Smooth muscle cell (in vitro differentiated cells): ENCODE measurements at regions not wholly inside any gene's neighbourhood (a gene's known extent, or its start where the extent isn't known, plus 50 kb on each side); places are given as distances from the start of the nearest gene placed in this dataset.
A peak's percentile ranks its signal among the peaks of the same experiment; 100 is the strongest.

ENCODE experiments used
- DNase-seq: peaks from one replicate; lab custom pipeline; 2025; ENCODE audit not compliant: unreplicated experiment; lab: John Stamatoyannopoulos, UW
- H2AFZ ChIP-seq: fragments of 200-600 bp; sonication (generic); 2 replicates; pipeline ENCODE4 v1.6.0; 2016; ENCODE audit warnings: antibody characterized with exemption, low read depth, mild to moderate bottlenecking
- H3F3A ChIP-seq: fragments of 200-600 bp; sonication (generic); 2 replicates; pipeline ENCODE4 v1.6.0; 2017; ENCODE audit warnings: antibody characterized with exemption, low read depth
- H3K27ac ChIP-seq: fragments of 200-600 bp; sonication (generic); 2 replicates; pipeline ENCODE4 v1.5.1; 2016; ENCODE audit warnings: low read depth, mild to moderate bottlenecking
- H3K27me3 ChIP-seq: fragments of 200-600 bp; sonication (generic); 2 replicates; pipeline ENCODE4 v1.6.1; 2016; ENCODE audit warnings: low read depth, mild to moderate bottlenecking
- H3K36me3 ChIP-seq: fragments of 200-600 bp; sonication (generic); 2 replicates; pipeline ENCODE4 v1.5.1; 2016; ENCODE audit warnings: low read depth
- H3K4me1 ChIP-seq: fragments of 200-600 bp; sonication (generic); 2 replicates; pipeline ENCODE4 v1.5.1; 2016; ENCODE audit warnings: low read depth
- H3K4me2 ChIP-seq: fragments of 200-600 bp; sonication (generic); 2 replicates; pipeline ENCODE4 v1.6.0; 2016; ENCODE audit warnings: mild to moderate bottlenecking
- H3K4me3 ChIP-seq: fragments of 200-600 bp; sonication (generic); 2 replicates; pipeline ENCODE4 v1.5.1; 2016; ENCODE audit warnings: mild to moderate bottlenecking
- H3K79me2 ChIP-seq: fragments of 200-600 bp; sonication (generic); 2 replicates; pipeline ENCODE4 v1.6.0; 2016; ENCODE audit warnings: low read depth, mild to moderate bottlenecking
- H3K9ac ChIP-seq: fragments of 200-600 bp; sonication (generic); 2 replicates; pipeline ENCODE4 v1.6.0; 2016; ENCODE audit warnings: low read depth
- H3K9me3 ChIP-seq: fragments of 200-600 bp; sonication (generic); replicated peaks from 2 replicates; pipeline ENCODE4 v1.5.1; 2016; ENCODE audit warnings: low read depth
- H4K20me1 ChIP-seq: fragments of 200-600 bp; sonication (generic); 2 replicates; pipeline ENCODE4 v1.6.0; 2016; ENCODE audit warnings: low read depth
- CTCF ChIP-seq: fragments of 200-600 bp; sonication (generic); IDR thresholded peaks from 2 replicates; pipeline ENCODE4 v1.5.1; 2017; ENCODE audit warnings: borderline replicate concordance, mild to moderate bottlenecking, antibody characterized with exemption; ENCODE audit not compliant: insufficient read depth, poor library complexity, severe bottlenecking
- WGBS: methylation state at CpG from one replicate; pipeline ENCODE4 v1.1.7; 2016; ENCODE audit warnings: low lambda C conversion rate; 5-methylcytosine and 5-hydroxymethylcytosine counted together

GRCh38 chr6:125508793-125509192 is 207.0 kb upstream of the HDDC2 start:
- no peak for DNase-seq
- H3K27ac ChIP-seq: no peak overlapping the region
- no peak overlapping the region for H3K4me3 ChIP-seq
- H2AFZ ChIP-seq: no peak overlapping the region
- H3K36me3 ChIP-seq: no peaks in the 10 kb centered on the region
- H3K4me1 ChIP-seq: no peaks in the 10 kb centered on the region
- TF ChIP-seq CTCF: no peak
- H3K79me2 ChIP-seq: no peaks in the 10 kb centered on the region
- H3F3A ChIP-seq: no peaks in the 10 kb centered on the region
- no peaks in the 10 kb centered on the region for H4K20me1 ChIP-seq
- 88% methylated on average over 1 of the region's 1 CpG for WGBS
- H3K9ac ChIP-seq: no peak overlapping the region
- no peak overlapping the region for H3K4me2 ChIP-seq
- H3K27me3 ChIP-seq: no peaks in the 10 kb centered on the region
- H3K9me3 ChIP-seq: no peaks in the 10 kb centered on the region

- no peaks in the 10 kb centered on the region for H3K27me3 ChIP-seq
- no peaks in the 10 kb centered on the region for H3K79me2 ChIP-seq
- no peak overlapping the region for H3K9ac ChIP-seq
- no peak for TF ChIP-seq CTCF
- H3K36me3 ChIP-seq: no peaks in the 10 kb centered on the region
- H4K20me1 ChIP-seq: no peaks in the 10 kb centered on the region
- H3K4me3 ChIP-seq: no peak overlapping the region
- no peaks in the 10 kb centered on the region for H3F3A ChIP-seq
- H3K9me3 ChIP-seq: no peaks in the 10 kb centered on the region
- H3K4me2 ChIP-seq: no peak overlapping the region
- H3K27ac ChIP-seq: no peak overlapping the region
- no peak for DNase-seq
- 91% methylated on average over 2 of the region's 2 CpGs for WGBS
- no peak overlapping the region for H2AFZ ChIP-seq
- H3K4me1 ChIP-seq: no peaks in the 10 kb centered on the region
Measured at GRCh38 chr6:125509477-125509876, 207.7 kb upstream of the HDDC2 start.

DNA sequence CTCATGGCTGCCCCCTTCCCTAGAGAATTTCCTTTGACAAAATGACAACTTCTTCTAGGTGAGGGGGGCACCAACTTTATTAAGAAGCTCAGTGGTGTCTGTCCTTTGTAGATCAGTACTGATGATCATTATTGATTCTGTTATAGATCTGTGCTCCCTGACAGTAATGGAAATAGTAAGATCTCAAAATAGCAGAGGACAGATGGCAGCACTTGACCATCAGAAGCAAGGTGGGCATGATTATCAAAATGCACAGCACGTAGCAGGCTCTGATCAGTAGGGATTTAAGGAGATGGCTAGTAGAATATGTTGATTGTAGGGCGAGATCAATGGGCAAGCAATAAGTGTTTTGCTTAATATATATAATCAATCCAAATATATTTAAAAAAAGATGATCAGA is 208.6 kb upstream of the HDDC2 start:
- Histone ChIP-seq H3K4me1 (no peaks in the 10 kb centered on the region), H3K4me2 (no peak overlapping the region), H3K27me3 (no peaks in the 10 kb centered on the region), H3K36me3 (no peaks in the 10 kb centered on the region), H3K4me3 (no peak overlapping the region), H2AFZ (no peak overlapping the region), H3K79me2 (no peaks in the 10 kb centered on the region), H4K20me1 (no peaks in the 10 kb centered on the region), H3K27ac (no peak overlapping the region), H3F3A (no peaks in the 10 kb centered on the region), H3K9me3 (no peaks in the 10 kb centered on the region), H3K9ac (no peak overlapping the region)
- no peak for DNase-seq
- WGBS: 98% methylated on average over 2 of the region's 2 CpGs
- no peak for TF ChIP-seq CTCF

- 50% methylated on average over 2 of the region's 2 CpGs for WGBS
- Histone ChIP-seq H2AFZ (peak overlapping the region; percentile 77), H3K4me3 (no peak overlapping the region), H4K20me1 (no peaks in the 10 kb centered on the region), H3K9me3 (no peaks in the 10 kb centered on the region), H3K4me2 (peak overlapping the region; percentile 8), H3K4me1 (no peaks in the 10 kb centered on the region), H3K9ac (no peak overlapping the region), H3K79me2 (no peaks in the 10 kb centered on the region), H3K27me3 (no peaks in the 10 kb centered on the region), H3K27ac (peak overlapping the region; percentile 54), H3K36me3 (no peaks in the 10 kb centered on the region), H3F3A (no peaks in the 10 kb centered on the region)
- no peak for TF ChIP-seq CTCF
- DNase-seq: no peak
Measured at GRCh38 chr6:125511809-125512396, 210.1 kb upstream of the HDDC2 start.
